Left lung (tissue), 4 donors: ENCODE measurements at regions not wholly inside any gene's neighbourhood (a gene's known extent, or its start where the extent isn't known, plus 50 kb on each side); places are given as distances from the start of the nearest gene placed in this dataset.

Experiments
- ATAC-seq: fragments of 200-7000 bp; cut with Tn5 transposase; one replicate; pipeline ENCODE4 v1.9.1; 2020; ENCODE audit warnings: moderate library complexity
- DNase-seq, 4 donors: peaks; one replicate each; pipeline ENCODE4 v3.0.0-alpha.2; 2013 to 2020
- H3K27ac ChIP-seq, 2 donors: fragments of 200-600 bp; sonication (generic) in 1 of 2; one replicate each; pipeline versions ENCODE4 v1.5.0 to v1.8.0; 2020 to 2021
- H3K27me3 ChIP-seq, 2 donors: fragments of 200-600 bp; sonication (generic) in 1 of 2; one replicate each; pipeline versions ENCODE4 v1.5.0 to v1.8.0; 2020 to 2021
- H3K36me3 ChIP-seq, 2 donors: fragments of 200-600 bp; sonication (generic) in 1 of 2; one replicate each; pipeline versions ENCODE4 v1.5.0 to v1.8.0; 2020 to 2021
- H3K4me1 ChIP-seq, 2 donors: fragments of 200-600 bp; one replicate each; pipeline ENCODE4 v1.8.0; 2021
- H3K4me3 ChIP-seq, 2 donors: fragments of 200-600 bp; sonication (generic) in 1 of 2; one replicate each; pipeline versions ENCODE4 v1.5.0 to v1.8.0; 2020 to 2021; ENCODE audit warnings: mild to moderate bottlenecking in 1 of 2
- H3K9me3 ChIP-seq, 2 donors: fragments of 200-600 bp; sonication (generic) in 1 of 2; one replicate each; pipeline versions ENCODE4 v1.5.0 to v1.8.0; 2020 to 2021
- CTCF ChIP-seq, 2 donors: fragments of 200-600 bp; sonication (generic) in 1 of 2; IDR thresholded peaks; one replicate each; pipeline versions ENCODE4 v1.5.0 to v1.8.0; 2021; ENCODE audit warnings: antibody characterized with exemption in 2 of 2
- intact Hi-C, 2 donors: fragments of 100-400 bp; cut with DNase I; formaldehyde crosslinking; loops; one replicate each; pipeline versions ENCODE4 v1.11.2 to v1.14.2; 2022
- donor health status: DM: no; HTN: yes; CAD: no.
- donor health status: DM: no; HTN: no; CAD: no.

DNA sequence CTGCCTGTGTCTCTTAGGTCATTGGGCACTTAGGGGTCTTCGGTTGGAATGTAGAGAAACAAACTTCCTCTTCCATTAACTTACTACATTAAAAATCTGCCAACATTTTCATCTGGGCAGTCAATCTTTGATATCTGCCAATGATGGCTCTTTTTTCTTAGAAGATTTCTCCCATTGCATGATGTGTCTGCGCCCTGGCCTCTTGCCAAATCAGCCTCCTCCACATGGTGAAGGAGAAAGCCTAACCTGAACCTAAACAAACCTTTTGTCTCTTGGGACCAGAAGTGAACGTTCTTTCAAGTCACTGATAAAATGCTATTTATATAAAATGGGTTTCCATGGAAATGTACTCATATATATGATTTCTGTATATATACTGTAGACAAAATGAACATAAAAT, 998.9 kb upstream of the GJE1 start:
- Histone ChIP-seq H3K4me1 (no peaks in the 10 kb centered on the region), H3K9me3 (no peaks in the 10 kb centered on the region), H3K27ac (no peak overlapping the region), H3K36me3 (no peaks in the 10 kb centered on the region), H3K4me3 (no peak overlapping the region), H3K27me3 (no peaks in the 10 kb centered on the region)
- TF ChIP-seq CTCF (IDR thresholded peaks at IDR 0.05) = no peak
- ATAC-seq (no peak), DNase-seq (no peak)
- intact Hi-C loops = no loop called here

DNA sequence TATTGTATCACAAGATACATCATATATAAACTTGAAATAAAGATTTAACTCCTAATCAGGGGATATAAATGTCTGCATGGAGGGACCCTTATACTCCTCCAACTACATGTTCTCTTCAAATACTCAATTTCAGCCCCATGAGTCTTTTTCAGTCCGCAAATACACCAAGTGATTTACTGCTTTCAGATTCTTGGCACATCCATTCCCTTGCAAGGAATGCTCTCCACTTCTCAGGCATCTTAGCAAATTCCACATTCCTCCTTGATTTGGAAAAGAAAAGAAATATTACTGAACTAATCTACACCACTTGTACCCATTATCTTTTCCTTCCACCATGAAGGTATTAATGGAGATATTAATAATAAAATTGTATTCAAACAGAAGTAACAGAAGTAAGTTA, 999.4 kb upstream of the GJE1 start:
- DNase-seq (no peak), ATAC-seq (no peak)
- intact Hi-C loops = no loop called here
- Histone ChIP-seq H3K4me1 (no peaks in the 10 kb centered on the region), H3K9me3 (no peaks in the 10 kb centered on the region), H3K27ac (no peak overlapping the region), H3K4me3 (no peak overlapping the region), H3K27me3 (no peaks in the 10 kb centered on the region), H3K36me3 (no peaks in the 10 kb centered on the region)
- no peak for TF ChIP-seq CTCF (IDR thresholded peaks at IDR 0.05)

DNA sequence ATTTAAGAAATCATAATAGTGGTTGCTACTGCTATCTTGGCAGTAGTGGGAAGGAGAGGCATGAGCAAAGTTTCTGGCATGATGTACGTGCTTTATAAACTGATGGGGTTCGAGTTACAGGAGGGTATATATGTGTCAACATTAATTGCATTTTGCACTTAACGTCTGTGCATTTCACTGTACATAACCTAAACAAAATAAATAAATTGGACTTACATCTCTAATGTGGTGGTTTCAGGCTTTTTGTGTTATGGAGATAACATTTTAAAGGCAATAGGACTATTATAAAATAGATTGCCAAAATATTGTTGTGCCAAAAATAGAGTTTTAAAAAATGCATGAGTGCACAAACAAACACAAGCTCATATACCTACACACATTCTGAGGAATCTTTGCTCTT, 1001.1 kb upstream of the GJE1 start:
- Histone ChIP-seq H3K27me3 (no peaks in the 10 kb centered on the region), H3K9me3 (no peaks in the 10 kb centered on the region), H3K4me3 (no peak overlapping the region), H3K27ac (no peak overlapping the region), H3K4me1 (no peaks in the 10 kb centered on the region), H3K36me3 (no peaks in the 10 kb centered on the region)
- no peak for TF ChIP-seq CTCF (IDR thresholded peaks at IDR 0.05)
- no peak for ATAC-seq
- DNase-seq = no peak
- intact Hi-C loops = no loop called here

DNA sequence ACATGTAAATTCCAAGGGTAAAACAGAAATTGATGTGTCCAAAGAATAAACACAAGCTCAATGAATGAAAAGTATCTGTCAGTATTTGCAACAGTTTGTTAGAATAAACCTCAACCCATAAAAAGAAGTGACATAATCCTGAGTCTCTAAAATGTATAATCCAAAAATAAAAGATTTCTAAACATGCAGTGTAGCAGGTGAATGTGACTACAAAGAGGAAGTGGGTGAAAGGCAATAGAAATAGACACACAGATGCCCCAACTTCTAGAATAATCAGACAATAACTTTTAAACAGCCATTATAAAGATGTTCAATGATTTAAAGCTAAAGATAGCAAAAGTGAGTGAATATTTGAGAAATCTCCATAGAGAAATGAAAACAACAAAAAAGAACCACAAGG, 1009.2 kb upstream of the GJE1 start:
- Histone ChIP-seq H3K27me3 (no peaks in the 10 kb centered on the region), H3K36me3 (no peaks in the 10 kb centered on the region), H3K9me3 (no peaks in the 10 kb centered on the region), H3K4me3 (no peak overlapping the region), H3K4me1 (no peaks in the 10 kb centered on the region), H3K27ac (no peak overlapping the region)
- no peak for DNase-seq
- no peak for TF ChIP-seq CTCF (IDR thresholded peaks at IDR 0.05)
- ATAC-seq = no peak
- intact Hi-C loops = no loop called here

GRCh38 chr6:141123049-141123448, 1009.7 kb upstream of the GJE1 start:
- no peaks in the 10 kb centered on the region for H3K9me3 ChIP-seq
- H3K4me3 ChIP-seq = no peak overlapping the region
- intact Hi-C loops = no loop called here
- no peak for DNase-seq
- no peak overlapping the region for H3K27ac ChIP-seq
- TF ChIP-seq CTCF (IDR thresholded peaks at IDR 0.05) = no peak
- H3K4me1 ChIP-seq = no peaks in the 10 kb centered on the region
- no peaks in the 10 kb centered on the region for H3K36me3 ChIP-seq
- no peak for ATAC-seq
- no peaks in the 10 kb centered on the region for H3K27me3 ChIP-seq
